Hepatocyte (in vitro differentiated cells): ENCODE measurements at regions not wholly inside any gene's neighbourhood (a gene's known extent, or its start where the extent isn't known, plus 50 kb on each side); places are given as distances from the start of the nearest gene placed in this dataset.

ENCODE experiments used
- EZH2phosphoT487 ChIP-seq: fragments of 200-600 bp; sonication (generic); IDR thresholded peaks from one replicate; pipeline ENCODE4 v1.6.1; 2018; ENCODE audit warnings: antibody characterized with exemption, mild to moderate bottlenecking, low read depth, moderate library complexity; ENCODE audit not compliant: unreplicated experiment, severe bottlenecking
- TF ChIP-seq, protein P1 (sequence below): fragments of 200-600 bp; sonication (generic); IDR thresholded peaks from 2 replicates; pipeline ENCODE4 v1.5.1; 2016; ENCODE audit warnings: antibody characterized with exemption, mild to moderate bottlenecking; ENCODE audit not compliant: poor library complexity

GRCh38 chr2:144747571-144747970, 227.7 kb upstream of the ZEB2 start:
- no peak for TF ChIP-seq EZH2phosphoT487
- TF ChIP-seq, protein P1, sequence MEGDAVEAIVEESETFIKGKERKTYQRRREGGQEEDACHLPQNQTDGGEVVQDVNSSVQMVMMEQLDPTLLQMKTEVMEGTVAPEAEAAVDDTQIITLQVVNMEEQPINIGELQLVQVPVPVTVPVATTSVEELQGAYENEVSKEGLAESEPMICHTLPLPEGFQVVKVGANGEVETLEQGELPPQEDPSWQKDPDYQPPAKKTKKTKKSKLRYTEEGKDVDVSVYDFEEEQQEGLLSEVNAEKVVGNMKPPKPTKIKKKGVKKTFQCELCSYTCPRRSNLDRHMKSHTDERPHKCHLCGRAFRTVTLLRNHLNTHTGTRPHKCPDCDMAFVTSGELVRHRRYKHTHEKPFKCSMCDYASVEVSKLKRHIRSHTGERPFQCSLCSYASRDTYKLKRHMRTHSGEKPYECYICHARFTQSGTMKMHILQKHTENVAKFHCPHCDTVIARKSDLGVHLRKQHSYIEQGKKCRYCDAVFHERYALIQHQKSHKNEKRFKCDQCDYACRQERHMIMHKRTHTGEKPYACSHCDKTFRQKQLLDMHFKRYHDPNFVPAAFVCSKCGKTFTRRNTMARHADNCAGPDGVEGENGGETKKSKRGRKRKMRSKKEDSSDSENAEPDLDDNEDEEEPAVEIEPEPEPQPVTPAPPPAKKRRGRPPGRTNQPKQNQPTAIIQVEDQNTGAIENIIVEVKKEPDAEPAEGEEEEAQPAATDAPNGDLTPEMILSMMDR = no peak
